ENCODE measurements at regions not wholly inside any gene's neighbourhood (a gene's known extent, or its start where the extent isn't known, plus 50 kb on each side); places are given as distances from the start of the nearest gene placed in this dataset.

DNA sequence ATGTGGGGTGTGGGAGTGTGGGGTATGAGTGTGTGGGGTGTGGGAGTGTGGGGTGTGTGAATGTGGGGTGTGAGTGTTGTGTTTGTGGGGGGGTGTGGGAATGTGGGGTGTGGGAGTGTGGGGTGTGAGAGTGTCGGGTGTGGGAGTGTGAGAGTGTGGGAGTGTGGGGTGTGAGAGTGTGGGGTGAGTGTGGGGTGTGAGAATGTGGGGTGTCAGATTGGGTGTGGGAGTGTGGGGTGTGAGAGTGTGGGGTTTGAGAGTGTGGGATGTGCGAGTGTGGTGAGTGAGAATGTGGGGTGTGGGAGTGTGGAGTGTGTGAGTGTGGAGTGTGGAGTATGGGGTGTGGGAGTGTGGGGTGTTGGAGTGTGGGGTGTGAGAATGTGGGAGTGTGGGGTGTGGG is 50.1 kb upstream of the EN2 start:
- intact Hi-C loops (cut with micrococcal nuclease; ENCODE audit: unreplicated experiment) = no loop called here
- Histone ChIP-seq H3K27ac (ENCODE audit: low read length) (no peak overlapping the region), H3K36me3 (ENCODE audit: control insufficient read depth, insufficient read depth, low read length) (no peaks in the 10 kb centered on the region), H3K27me3 (ENCODE audit: control insufficient read depth, insufficient read depth, low read length) (peaks cover under 1% of the 10 kb centered on the region; the same call in 1 of the 2 replicates), H3K9me3 (ENCODE audit: control insufficient read depth, insufficient read depth, low read depth, low read length) (no peaks in the 10 kb centered on the region), H3K4me3 (ENCODE audit: low read depth in 2 of 2, low read length in 2 of 2) (no peak overlapping the region), H3K4me1 (ENCODE audit: control insufficient read depth, insufficient read depth, low read length) (no peaks in the 10 kb centered on the region)
- TF ChIP-seq TCF7L2 (IDR thresholded peaks at IDR 0.05; ENCODE audit: low read depth, low read length) (no peak), SIN3A (IDR thresholded peaks at IDR 0.05; ENCODE audit: borderline replicate concordance, insufficient read depth, low read depth, low read length) (no peak), POLR2AphosphoS5 (IDR thresholded peaks at IDR 0.05; ENCODE audit: low read depth, low read length) (no peak)
- TF ChIP-seq, protein P1, sequence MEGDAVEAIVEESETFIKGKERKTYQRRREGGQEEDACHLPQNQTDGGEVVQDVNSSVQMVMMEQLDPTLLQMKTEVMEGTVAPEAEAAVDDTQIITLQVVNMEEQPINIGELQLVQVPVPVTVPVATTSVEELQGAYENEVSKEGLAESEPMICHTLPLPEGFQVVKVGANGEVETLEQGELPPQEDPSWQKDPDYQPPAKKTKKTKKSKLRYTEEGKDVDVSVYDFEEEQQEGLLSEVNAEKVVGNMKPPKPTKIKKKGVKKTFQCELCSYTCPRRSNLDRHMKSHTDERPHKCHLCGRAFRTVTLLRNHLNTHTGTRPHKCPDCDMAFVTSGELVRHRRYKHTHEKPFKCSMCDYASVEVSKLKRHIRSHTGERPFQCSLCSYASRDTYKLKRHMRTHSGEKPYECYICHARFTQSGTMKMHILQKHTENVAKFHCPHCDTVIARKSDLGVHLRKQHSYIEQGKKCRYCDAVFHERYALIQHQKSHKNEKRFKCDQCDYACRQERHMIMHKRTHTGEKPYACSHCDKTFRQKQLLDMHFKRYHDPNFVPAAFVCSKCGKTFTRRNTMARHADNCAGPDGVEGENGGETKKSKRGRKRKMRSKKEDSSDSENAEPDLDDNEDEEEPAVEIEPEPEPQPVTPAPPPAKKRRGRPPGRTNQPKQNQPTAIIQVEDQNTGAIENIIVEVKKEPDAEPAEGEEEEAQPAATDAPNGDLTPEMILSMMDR (IDR thresholded peaks at IDR 0.05) = no peak
- TF ChIP-seq, protein P2, sequence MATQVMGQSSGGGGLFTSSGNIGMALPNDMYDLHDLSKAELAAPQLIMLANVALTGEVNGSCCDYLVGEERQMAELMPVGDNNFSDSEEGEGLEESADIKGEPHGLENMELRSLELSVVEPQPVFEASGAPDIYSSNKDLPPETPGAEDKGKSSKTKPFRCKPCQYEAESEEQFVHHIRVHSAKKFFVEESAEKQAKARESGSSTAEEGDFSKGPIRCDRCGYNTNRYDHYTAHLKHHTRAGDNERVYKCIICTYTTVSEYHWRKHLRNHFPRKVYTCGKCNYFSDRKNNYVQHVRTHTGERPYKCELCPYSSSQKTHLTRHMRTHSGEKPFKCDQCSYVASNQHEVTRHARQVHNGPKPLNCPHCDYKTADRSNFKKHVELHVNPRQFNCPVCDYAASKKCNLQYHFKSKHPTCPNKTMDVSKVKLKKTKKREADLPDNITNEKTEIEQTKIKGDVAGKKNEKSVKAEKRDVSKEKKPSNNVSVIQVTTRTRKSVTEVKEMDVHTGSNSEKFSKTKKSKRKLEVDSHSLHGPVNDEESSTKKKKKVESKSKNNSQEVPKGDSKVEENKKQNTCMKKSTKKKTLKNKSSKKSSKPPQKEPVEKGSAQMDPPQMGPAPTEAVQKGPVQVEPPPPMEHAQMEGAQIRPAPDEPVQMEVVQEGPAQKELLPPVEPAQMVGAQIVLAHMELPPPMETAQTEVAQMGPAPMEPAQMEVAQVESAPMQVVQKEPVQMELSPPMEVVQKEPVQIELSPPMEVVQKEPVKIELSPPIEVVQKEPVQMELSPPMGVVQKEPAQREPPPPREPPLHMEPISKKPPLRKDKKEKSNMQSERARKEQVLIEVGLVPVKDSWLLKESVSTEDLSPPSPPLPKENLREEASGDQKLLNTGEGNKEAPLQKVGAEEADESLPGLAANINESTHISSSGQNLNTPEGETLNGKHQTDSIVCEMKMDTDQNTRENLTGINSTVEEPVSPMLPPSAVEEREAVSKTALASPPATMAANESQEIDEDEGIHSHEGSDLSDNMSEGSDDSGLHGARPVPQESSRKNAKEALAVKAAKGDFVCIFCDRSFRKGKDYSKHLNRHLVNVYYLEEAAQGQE (IDR thresholded peaks at IDR 0.05; ENCODE audit: insufficient read depth in 1 of 2, low read depth in 2 of 2, low read length in 1 of 2) = no peak
- no peak for DNase-seq (ENCODE audit: low read depth, low spot score)
- ChIA-PET POLR2A (no interaction called here), CTCF (no interaction called here)
- no TSS peak for BruUV-seq (replicated peaks)
- no peak for ATAC-seq
- in situ Hi-C loops (cut with HindIII; ENCODE audit: low pct_unique_long_range_greater_than_20kb, low sequenced_read_pairs) = no loop called here
